Kidney epithelial cell (primary cell): ENCODE measurements at regions not wholly inside any gene's neighbourhood (a gene's known extent, or its start where the extent isn't known, plus 50 kb on each side); places are given as distances from the start of the nearest gene placed in this dataset.
A peak's percentile ranks its signal among the peaks of the same experiment; 100 is the strongest.

Experiments
- DNase-seq: peaks from one replicate; pipeline ENCODE4 v3.0.0-alpha.2; 2010; ENCODE audit warnings: low read depth
- H3K27me3 ChIP-seq: 2 replicates; pipeline ENCODE4 v1.6.0; 2011; ENCODE audit warnings: low read length; ENCODE audit not compliant: control insufficient read depth, insufficient read depth
- H3K36me3 ChIP-seq: 2 replicates; pipeline ENCODE4 v1.5.1; 2011; ENCODE audit warnings: low read length; ENCODE audit not compliant: control insufficient read depth, insufficient read depth
- H3K4me3 ChIP-seq: 2 replicates; pipeline ENCODE4 v1.5.1; 2011; ENCODE audit warnings: low read depth, mild to moderate bottlenecking, control low read depth, low read length
- TF ChIP-seq, protein P1 (sequence below): IDR thresholded peaks from 2 replicates; pipeline ENCODE4 v1.5.1; 2011; ENCODE audit warnings: mild to moderate bottlenecking, moderate library complexity, low read length, control low read depth, inconsistent platforms; ENCODE audit not compliant: insufficient read depth, poor library complexity, severe bottlenecking

GRCh38 chr4:137129845-137130244 is 402.4 kb downstream of the PCDH18 start:
- H3K36me3 ChIP-seq: no peaks in the 10 kb centered on the region
- no peaks in the 10 kb centered on the region for H3K27me3 ChIP-seq
- no peak overlapping the region for H3K4me3 ChIP-seq
- DNase-seq: no peak
- TF ChIP-seq, protein P1, sequence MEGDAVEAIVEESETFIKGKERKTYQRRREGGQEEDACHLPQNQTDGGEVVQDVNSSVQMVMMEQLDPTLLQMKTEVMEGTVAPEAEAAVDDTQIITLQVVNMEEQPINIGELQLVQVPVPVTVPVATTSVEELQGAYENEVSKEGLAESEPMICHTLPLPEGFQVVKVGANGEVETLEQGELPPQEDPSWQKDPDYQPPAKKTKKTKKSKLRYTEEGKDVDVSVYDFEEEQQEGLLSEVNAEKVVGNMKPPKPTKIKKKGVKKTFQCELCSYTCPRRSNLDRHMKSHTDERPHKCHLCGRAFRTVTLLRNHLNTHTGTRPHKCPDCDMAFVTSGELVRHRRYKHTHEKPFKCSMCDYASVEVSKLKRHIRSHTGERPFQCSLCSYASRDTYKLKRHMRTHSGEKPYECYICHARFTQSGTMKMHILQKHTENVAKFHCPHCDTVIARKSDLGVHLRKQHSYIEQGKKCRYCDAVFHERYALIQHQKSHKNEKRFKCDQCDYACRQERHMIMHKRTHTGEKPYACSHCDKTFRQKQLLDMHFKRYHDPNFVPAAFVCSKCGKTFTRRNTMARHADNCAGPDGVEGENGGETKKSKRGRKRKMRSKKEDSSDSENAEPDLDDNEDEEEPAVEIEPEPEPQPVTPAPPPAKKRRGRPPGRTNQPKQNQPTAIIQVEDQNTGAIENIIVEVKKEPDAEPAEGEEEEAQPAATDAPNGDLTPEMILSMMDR: no peak

GRCh38 chr4:137129441-137129840 is 402.9 kb downstream of the PCDH18 start:
- DNase-seq: no peak
- TF ChIP-seq, protein P1: no peak
- Histone ChIP-seq H3K4me3 (no peak overlapping the region), H3K27me3 (no peaks in the 10 kb centered on the region), H3K36me3 (no peaks in the 10 kb centered on the region)

- no peaks in the 10 kb centered on the region for H3K27me3 ChIP-seq
- H3K36me3 ChIP-seq: no peaks in the 10 kb centered on the region
- TF ChIP-seq, protein P1: no peak
- no peak for DNase-seq
- H3K4me3 ChIP-seq: no peak overlapping the region
Observed at GRCh38 chr4:137125011-137125410, 407.3 kb downstream of the PCDH18 start.

GRCh38 chr4:137124278-137124932 is 407.9 kb downstream of the PCDH18 start:
- Histone ChIP-seq H3K4me3 (no peak overlapping the region), H3K36me3 (no peaks in the 10 kb centered on the region), H3K27me3 (no peaks in the 10 kb centered on the region)
- DNase-seq: peak; percentile 16
- TF ChIP-seq, protein P1: peak; percentile 50

- TF ChIP-seq, protein P1: no peak
- Histone ChIP-seq H3K36me3 (no peaks in the 10 kb centered on the region), H3K27me3 (no peaks in the 10 kb centered on the region), H3K4me3 (no peak overlapping the region)
- no peak for DNase-seq
Observed at GRCh38 chr4:137122876-137123275, 409.4 kb downstream of the PCDH18 start.

GRCh38 chr4:137116144-137116543 is 416.1 kb downstream of the PCDH18 start:
- no peak for DNase-seq
- H3K36me3 ChIP-seq: no peaks in the 10 kb centered on the region
- TF ChIP-seq, protein P1: no peak
- H3K27me3 ChIP-seq: no peaks in the 10 kb centered on the region
- no peak overlapping the region for H3K4me3 ChIP-seq
